Karpas-422 (cell line): ENCODE measurements at regions not wholly inside any gene's neighbourhood (a gene's known extent, or its start where the extent isn't known, plus 50 kb on each side); places are given as distances from the start of the nearest gene placed in this dataset.

Experiments
- DNase-seq: peaks from one replicate; pipeline ENCODE4 v3.0.0-alpha.2; 2015
- H2AFZ ChIP-seq: fragments of 200-600 bp; sonication (generic); 2 replicates; pipeline ENCODE4 v1.6.1; 2014; ENCODE audit warnings: antibody characterized with exemption, low read length, mixed read lengths
- H3K27ac ChIP-seq: fragments of 200-600 bp; sonication (generic); 2 replicates; pipeline ENCODE4 v1.5.1; 2014; ENCODE audit warnings: mild to moderate bottlenecking, low read length, moderate library complexity
- H3K27me3 ChIP-seq: fragments of 200-600 bp; sonication (generic); 2 replicates; pipeline ENCODE4 v1.6.1; 2014; ENCODE audit warnings: low read length, mixed read lengths
- H3K36me3 ChIP-seq: fragments of 200-600 bp; sonication (generic); 2 replicates; pipeline ENCODE4 v1.6.1; 2014; ENCODE audit warnings: low read length, mixed read lengths; ENCODE audit not compliant: insufficient read depth
- H3K4me1 ChIP-seq: fragments of 200-600 bp; sonication (generic); 2 replicates; pipeline ENCODE4 v1.6.1; 2014; ENCODE audit warnings: mild to moderate bottlenecking, low read length, mixed read lengths
- H3K4me2 ChIP-seq: fragments of 200-600 bp; sonication (generic); 2 replicates; pipeline ENCODE4 v1.6.1; 2014; ENCODE audit warnings: low read length, low read depth, mild to moderate bottlenecking; ENCODE audit not compliant: poor library complexity, severe bottlenecking
- H3K4me3 ChIP-seq: fragments of 200-600 bp; sonication (generic); 2 replicates; pipeline ENCODE4 v1.5.1; 2014; ENCODE audit warnings: mild to moderate bottlenecking, antibody characterized with exemption, low read length, mixed read lengths
- H3K79me2 ChIP-seq: fragments of 200-600 bp; sonication (generic); 2 replicates; pipeline ENCODE4 v1.6.1; 2014; ENCODE audit warnings: mild to moderate bottlenecking, low read length, mixed read lengths
- H3K9ac ChIP-seq: fragments of 200-600 bp; sonication (generic); 2 replicates; pipeline ENCODE4 v1.6.0; 2014; ENCODE audit warnings: low read length
- H3K9me2 ChIP-seq: fragments of 200-600 bp; sonication (generic), shearing (Covaris generic); replicated peaks from 2 replicates; pipeline ENCODE4 v1.6.0; 2014; ENCODE audit warnings: mild to moderate bottlenecking, low read length, moderate library complexity; ENCODE audit not compliant: insufficient read depth
- H3K9me3 ChIP-seq: fragments of 300-700, 200-600 bp; sonication (generic); 2 replicates; pipeline ENCODE4 v1.6.1; 2014; ENCODE audit warnings: low read length, mixed read lengths
- H4K20me1 ChIP-seq: fragments of 200-600 bp; sonication (generic); 2 replicates; pipeline ENCODE4 v1.6.1; 2014; ENCODE audit warnings: mild to moderate bottlenecking, antibody characterized with exemption, low read length, low read depth; ENCODE audit not compliant: insufficient read depth

GRCh38 chr3:117133066-117133465, 423.5 kb downstream of the TUSC7 start:
- no peaks in the 10 kb centered on the region for H3K79me2 ChIP-seq
- H4K20me1 ChIP-seq, result no peaks in the 10 kb centered on the region
- no peak overlapping the region for H3K27ac ChIP-seq
- no peak overlapping the region for H3K9ac ChIP-seq
- H3K4me2 ChIP-seq, result no peak overlapping the region
- H3K27me3 ChIP-seq, result no peaks in the 10 kb centered on the region
- no peaks in the 10 kb centered on the region for H3K36me3 ChIP-seq
- H3K4me3 ChIP-seq, result no peak overlapping the region
- no peaks in the 10 kb centered on the region for H3K9me2 ChIP-seq
- no peak overlapping the region for H2AFZ ChIP-seq
- no peaks in the 10 kb centered on the region for H3K4me1 ChIP-seq
- H3K9me3 ChIP-seq, result no peaks in the 10 kb centered on the region
- DNase-seq, result no peak

GRCh38 chr3:117135207-117135606, 425.6 kb downstream of the TUSC7 start:
- Histone ChIP-seq H3K27ac (no peak overlapping the region), H4K20me1 (no peaks in the 10 kb centered on the region), H3K9ac (no peak overlapping the region), H3K9me2 (no peaks in the 10 kb centered on the region), H3K27me3 (no peaks in the 10 kb centered on the region), H3K4me1 (no peaks in the 10 kb centered on the region), H3K9me3 (no peaks in the 10 kb centered on the region), H2AFZ (no peak overlapping the region), H3K4me2 (no peak overlapping the region), H3K4me3 (no peak overlapping the region), H3K79me2 (no peaks in the 10 kb centered on the region), H3K36me3 (no peaks in the 10 kb centered on the region)
- DNase-seq, result no peak

GRCh38 chr3:117136003-117136402, 426.4 kb downstream of the TUSC7 start:
- no peaks in the 10 kb centered on the region for H4K20me1 ChIP-seq
- H3K79me2 ChIP-seq, result no peaks in the 10 kb centered on the region
- no peak overlapping the region for H3K9ac ChIP-seq
- H3K9me2 ChIP-seq, result no peaks in the 10 kb centered on the region
- no peaks in the 10 kb centered on the region for H3K9me3 ChIP-seq
- H3K27ac ChIP-seq, result no peak overlapping the region
- no peak for DNase-seq
- H3K4me1 ChIP-seq, result no peaks in the 10 kb centered on the region
- no peak overlapping the region for H3K4me2 ChIP-seq
- no peaks in the 10 kb centered on the region for H3K27me3 ChIP-seq
- H2AFZ ChIP-seq, result no peak overlapping the region
- no peak overlapping the region for H3K4me3 ChIP-seq
- H3K36me3 ChIP-seq, result no peaks in the 10 kb centered on the region

- Histone ChIP-seq H3K9me3 (no peaks in the 10 kb centered on the region), H3K4me2 (no peak overlapping the region), H3K79me2 (no peaks in the 10 kb centered on the region), H3K4me3 (no peak overlapping the region), H2AFZ (no peak overlapping the region), H3K27ac (no peak overlapping the region), H3K9ac (no peak overlapping the region), H4K20me1 (no peaks in the 10 kb centered on the region), H3K27me3 (no peaks in the 10 kb centered on the region), H3K4me1 (no peaks in the 10 kb centered on the region), H3K36me3 (no peaks in the 10 kb centered on the region), H3K9me2 (no peaks in the 10 kb centered on the region)
- no peak for DNase-seq
Measured at GRCh38 chr3:117137065-117137464, 427.5 kb downstream of the TUSC7 start.

- Histone ChIP-seq H3K4me3 (no peak overlapping the region), H3K79me2 (no peaks in the 10 kb centered on the region), H3K36me3 (no peaks in the 10 kb centered on the region), H3K9me3 (no peaks in the 10 kb centered on the region), H3K27ac (no peak overlapping the region), H3K4me2 (no peak overlapping the region), H3K9ac (no peak overlapping the region), H3K4me1 (no peaks in the 10 kb centered on the region), H2AFZ (no peak overlapping the region), H3K9me2 (no peaks in the 10 kb centered on the region), H3K27me3 (no peaks in the 10 kb centered on the region), H4K20me1 (no peaks in the 10 kb centered on the region)
- DNase-seq, result no peak
Measured at GRCh38 chr3:117139681-117140080, 430.1 kb downstream of the TUSC7 start.

- no peak overlapping the region for H3K4me3 ChIP-seq
- H4K20me1 ChIP-seq, result no peaks in the 10 kb centered on the region
- no peaks in the 10 kb centered on the region for H3K36me3 ChIP-seq
- no peak overlapping the region for H3K4me2 ChIP-seq
- no peak overlapping the region for H2AFZ ChIP-seq
- no peak for DNase-seq
- no peak overlapping the region for H3K9ac ChIP-seq
- no peaks in the 10 kb centered on the region for H3K27me3 ChIP-seq
- no peaks in the 10 kb centered on the region for H3K9me2 ChIP-seq
- H3K4me1 ChIP-seq, result no peaks in the 10 kb centered on the region
- H3K79me2 ChIP-seq, result no peaks in the 10 kb centered on the region
- no peak overlapping the region for H3K27ac ChIP-seq
- H3K9me3 ChIP-seq, result no peaks in the 10 kb centered on the region
Measured at GRCh38 chr3:117141812-117142211, 432.2 kb downstream of the TUSC7 start.

- Histone ChIP-seq H3K9me2 (no peaks in the 10 kb centered on the region), H3K4me2 (no peak overlapping the region), H3K9ac (no peak overlapping the region), H2AFZ (no peak overlapping the region), H3K4me1 (no peaks in the 10 kb centered on the region), H3K36me3 (no peaks in the 10 kb centered on the region), H3K9me3 (no peaks in the 10 kb centered on the region), H3K4me3 (no peak overlapping the region), H3K27me3 (no peaks in the 10 kb centered on the region), H4K20me1 (no peaks in the 10 kb centered on the region), H3K79me2 (no peaks in the 10 kb centered on the region), H3K27ac (no peak overlapping the region)
- DNase-seq, result no peak
Measured at GRCh38 chr3:117144853-117145252, 435.3 kb downstream of the TUSC7 start.

GRCh38 chr3:117145677-117146076, 436.1 kb downstream of the TUSC7 start:
- Histone ChIP-seq H3K9ac (no peak overlapping the region), H2AFZ (no peak overlapping the region)

GRCh38 chr3:117146571-117146970, 437.0 kb downstream of the TUSC7 start:
- H3K9ac ChIP-seq, result no peak overlapping the region
- H3K27ac ChIP-seq, result no peak overlapping the region
- no peak for DNase-seq
- H3K4me3 ChIP-seq, result no peak overlapping the region
- no peak overlapping the region for H3K4me2 ChIP-seq
- H2AFZ ChIP-seq, result no peak overlapping the region
- H3K9me2 ChIP-seq, result no peaks in the 10 kb centered on the region
- no peaks in the 10 kb centered on the region for H3K4me1 ChIP-seq
- H3K36me3 ChIP-seq, result no peaks in the 10 kb centered on the region
- no peaks in the 10 kb centered on the region for H3K79me2 ChIP-seq
- no peaks in the 10 kb centered on the region for H3K9me3 ChIP-seq
- H4K20me1 ChIP-seq, result no peaks in the 10 kb centered on the region
- no peaks in the 10 kb centered on the region for H3K27me3 ChIP-seq

More at GRCh38 chr3:117145677-117146076, 436.1 kb downstream of the TUSC7 start:
- Histone ChIP-seq H3K4me3 (no peak overlapping the region), H3K27me3 (no peaks in the 10 kb centered on the region), H3K4me2 (no peak overlapping the region), H3K79me2 (no peaks in the 10 kb centered on the region), H3K36me3 (no peaks in the 10 kb centered on the region), H3K9me3 (no peaks in the 10 kb centered on the region), H3K9me2 (no peaks in the 10 kb centered on the region), H4K20me1 (no peaks in the 10 kb centered on the region), H3K4me1 (no peaks in the 10 kb centered on the region), H3K27ac (no peak overlapping the region)
- DNase-seq, result no peak
